GM18517 (cell line): ENCODE measurements at regions not wholly inside any gene's neighbourhood (a gene's known extent, or its start where the extent isn't known, plus 50 kb on each side); places are given as distances from the start of the nearest gene placed in this dataset.

Experiments used
- ATAC-seq: cut with Tn5 transposase; IDR thresholded peaks from one replicate; pipeline ENCODE4 v1.9.1; 2021; ENCODE audit warnings: mild to moderate bottlenecking, moderate library complexity; ENCODE audit not compliant: unreplicated experiment

DNA sequence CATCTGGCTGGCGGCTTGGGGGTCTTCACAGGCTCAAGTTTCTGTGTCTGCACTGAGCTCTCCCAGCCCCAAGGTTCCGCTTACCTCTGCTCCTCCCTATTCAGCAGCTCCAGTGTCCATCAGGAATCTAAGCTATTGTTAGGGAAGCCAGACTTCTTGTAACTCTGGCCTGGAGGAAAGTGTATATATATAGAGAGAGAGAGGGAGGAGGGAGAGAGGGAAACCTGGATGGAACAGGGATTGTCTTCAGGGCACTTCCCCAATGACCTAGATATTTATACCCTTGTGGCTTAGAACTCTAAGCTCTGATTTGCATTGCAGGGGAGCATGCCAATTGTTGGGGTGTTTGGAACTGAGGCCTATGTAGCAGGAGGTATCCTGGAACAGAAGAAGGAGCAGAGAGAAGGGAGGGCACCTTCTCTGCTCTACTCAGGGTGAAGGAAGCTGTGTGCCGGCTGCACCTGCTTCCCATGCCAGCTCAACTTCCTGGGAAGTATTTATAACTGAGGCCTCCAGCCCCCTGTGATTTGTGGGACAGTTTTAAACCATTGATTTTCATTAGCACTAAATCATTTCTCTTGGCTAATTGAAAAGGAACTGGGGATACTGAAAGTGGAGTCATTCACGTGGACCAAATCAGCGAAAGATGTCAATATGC lies 70.9 kb downstream of the NAV1 start:
- ATAC-seq = no peak

DNA sequence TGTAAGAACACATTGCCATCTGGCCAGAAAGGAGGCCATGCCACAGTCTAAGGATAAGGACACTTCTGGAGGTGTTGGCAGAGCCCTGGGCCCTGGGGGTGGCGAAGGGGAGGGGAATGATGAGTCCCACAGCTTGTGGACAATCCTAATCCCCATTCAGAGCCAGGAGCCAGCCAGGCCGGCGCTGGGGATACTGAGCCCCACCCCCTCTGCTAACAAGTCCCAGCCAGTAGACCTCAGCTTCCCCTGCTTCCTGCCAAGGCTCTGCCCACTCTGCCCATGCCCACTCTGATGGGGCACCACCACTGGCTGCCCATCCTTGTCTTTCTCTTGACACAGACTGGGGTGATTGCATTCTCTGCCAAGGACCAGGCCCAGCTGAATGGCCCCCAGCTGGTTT lies 71.9 kb downstream of the NAV1 start:
- no peak for ATAC-seq

DNA sequence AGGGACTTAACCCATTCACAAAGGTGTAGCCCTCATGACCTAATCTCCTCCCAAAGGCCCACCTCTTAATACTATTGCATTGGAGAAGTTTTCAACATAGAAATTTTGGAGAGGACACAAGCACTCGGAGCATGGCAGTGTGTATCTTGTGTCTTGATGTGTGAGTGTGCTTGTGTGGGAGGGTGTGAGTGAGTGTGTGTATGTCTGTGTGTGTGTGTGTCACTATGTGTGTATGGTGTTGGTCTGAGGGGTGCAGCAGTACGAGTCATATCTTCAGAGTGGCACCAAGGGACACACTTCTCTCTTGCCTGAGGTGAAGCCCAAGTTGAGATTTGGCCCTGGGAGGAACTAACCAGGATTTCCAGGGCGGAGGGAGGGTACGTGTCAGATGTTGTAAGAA lies 73.7 kb downstream of the NAV1 start:
- no peak for ATAC-seq

DNA sequence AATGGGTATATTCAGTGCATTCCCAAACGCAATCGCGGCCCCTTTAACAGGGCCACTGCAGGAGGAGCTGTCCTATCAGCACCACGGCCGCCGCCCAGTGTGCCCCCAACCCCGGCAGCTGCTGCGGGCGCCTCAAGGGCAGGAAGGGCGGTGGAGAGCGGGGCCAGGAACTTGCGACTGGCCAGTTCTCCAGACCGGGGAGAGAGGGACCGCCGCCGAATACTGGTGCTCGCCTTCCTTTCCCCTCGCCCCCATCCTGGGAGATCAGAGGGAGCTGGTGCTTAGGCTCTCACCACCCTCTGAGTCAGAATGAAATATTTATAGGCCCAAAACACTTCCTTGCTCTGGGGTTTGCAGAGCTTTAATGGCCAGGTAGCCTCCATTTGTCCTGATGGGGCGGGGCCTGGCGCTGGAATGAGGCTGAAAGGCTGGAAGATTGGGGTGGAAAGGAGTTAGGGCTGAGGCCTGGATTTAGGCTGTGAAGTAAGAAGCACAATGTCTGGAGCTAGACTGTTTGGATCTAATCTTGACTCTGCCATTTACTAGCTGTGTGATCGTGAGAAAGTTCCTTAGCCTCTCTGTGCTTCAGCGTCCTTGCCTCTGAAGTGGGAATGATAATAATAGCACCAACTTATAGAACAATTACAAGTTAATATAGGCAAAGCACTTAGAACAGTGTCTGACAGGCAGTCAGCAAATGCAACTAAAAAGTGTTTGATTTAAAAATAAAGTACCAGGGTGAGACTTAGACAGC lies 75.5 kb downstream of the NAV1 start:
- no peak for ATAC-seq

DNA sequence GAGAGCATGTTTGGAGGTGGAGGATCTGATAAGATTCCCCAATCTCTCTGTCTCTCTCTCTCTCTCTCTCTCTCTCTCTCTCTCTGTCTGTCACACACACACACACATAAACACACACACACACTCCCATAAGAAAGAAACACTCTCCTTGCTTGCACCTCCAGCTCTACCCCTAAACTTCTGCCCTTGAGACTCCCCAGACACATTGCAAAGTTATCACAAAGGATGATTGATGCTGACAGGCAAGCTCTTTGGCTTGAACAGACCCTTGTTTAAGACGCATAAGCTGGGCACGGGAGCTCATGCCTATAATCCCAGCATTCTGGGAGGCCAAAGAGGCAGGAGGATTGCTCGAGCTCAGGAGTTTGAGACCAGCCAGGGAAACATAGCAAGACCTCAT lies 78.2 kb downstream of the NAV1 start:
- ATAC-seq = no peak

DNA sequence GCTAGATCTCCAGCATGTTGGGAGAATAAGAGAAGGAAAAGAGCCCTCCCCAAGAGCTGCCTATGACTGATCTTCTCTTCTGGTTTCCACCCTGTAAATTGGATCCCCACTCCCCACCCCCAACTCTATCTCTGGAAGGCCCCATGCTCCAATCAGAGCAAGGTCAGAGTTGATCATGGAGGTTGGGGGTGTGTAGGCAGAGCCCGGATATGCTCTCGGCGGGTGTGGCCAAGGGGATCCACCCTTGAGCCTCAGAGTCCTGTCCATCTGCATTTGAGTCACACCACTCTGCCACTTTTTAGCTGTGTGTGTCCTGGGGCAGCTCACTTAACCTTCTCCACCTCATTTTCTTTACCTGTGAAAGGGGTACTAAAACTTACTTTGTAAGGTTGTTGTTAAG lies 79.5 kb downstream of the NAV1 start:
- no peak for ATAC-seq

DNA sequence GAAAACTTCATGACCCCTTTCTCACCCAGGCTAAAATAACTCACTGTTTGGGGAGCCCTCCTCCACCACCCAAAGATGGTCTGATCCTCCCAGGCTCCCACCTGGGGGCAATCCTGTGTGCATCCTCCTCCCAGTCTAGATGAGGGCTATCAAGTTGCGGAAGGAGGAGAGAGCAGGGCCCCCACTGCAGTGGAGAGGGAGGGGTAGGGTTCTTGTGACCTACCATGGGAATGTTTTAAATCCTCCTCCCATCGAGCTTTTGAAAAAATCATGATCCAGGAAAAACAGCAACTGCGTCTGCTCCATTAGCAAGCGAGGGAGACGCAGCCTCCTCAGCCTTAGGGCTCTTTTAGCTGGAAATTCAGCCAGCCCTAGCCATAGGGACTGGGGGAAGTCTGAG lies 80.0 kb downstream of the NAV1 start:
- no peak for ATAC-seq

DNA sequence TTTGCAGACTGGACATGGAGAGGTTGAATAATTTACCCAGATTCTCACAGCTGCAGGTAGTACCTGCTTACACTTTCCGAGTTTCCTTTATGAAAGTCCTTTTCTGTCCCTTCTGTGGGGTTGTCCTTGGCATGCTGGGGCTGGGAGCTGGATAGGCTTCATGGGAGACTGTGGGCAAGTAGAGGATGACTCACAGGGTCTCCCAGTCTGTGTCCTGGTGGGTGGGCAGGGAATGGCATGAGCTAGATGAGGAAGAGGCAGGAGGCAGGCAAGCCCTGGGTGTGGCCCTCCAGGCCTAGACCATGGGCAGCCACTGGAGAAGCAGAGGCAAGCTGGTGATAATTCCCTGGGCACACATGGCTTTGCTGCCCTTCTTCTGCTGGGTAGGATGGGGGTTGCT lies 80.6 kb downstream of the NAV1 start:
- ATAC-seq = no peak

DNA sequence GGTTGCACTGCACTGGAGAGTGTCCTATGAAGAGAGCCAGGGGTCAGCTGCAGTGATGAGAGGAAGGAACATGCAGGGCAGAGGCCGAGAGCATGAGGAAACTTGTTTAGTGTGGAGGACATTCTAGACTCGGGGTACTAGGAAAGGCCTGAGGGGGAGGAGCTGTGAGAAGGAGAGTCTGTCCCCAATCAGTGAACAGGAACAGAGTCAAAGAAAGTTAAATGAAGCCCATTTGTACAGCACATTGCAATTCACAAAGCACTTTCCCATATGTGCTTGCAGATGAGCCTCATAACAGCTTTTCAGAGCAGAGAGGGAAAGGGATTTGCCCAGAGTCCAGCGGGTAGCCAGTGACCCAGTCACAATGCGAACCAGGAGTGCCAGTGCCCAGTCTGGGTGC lies 83.4 kb downstream of the NAV1 start:
- ATAC-seq = no peak

DNA sequence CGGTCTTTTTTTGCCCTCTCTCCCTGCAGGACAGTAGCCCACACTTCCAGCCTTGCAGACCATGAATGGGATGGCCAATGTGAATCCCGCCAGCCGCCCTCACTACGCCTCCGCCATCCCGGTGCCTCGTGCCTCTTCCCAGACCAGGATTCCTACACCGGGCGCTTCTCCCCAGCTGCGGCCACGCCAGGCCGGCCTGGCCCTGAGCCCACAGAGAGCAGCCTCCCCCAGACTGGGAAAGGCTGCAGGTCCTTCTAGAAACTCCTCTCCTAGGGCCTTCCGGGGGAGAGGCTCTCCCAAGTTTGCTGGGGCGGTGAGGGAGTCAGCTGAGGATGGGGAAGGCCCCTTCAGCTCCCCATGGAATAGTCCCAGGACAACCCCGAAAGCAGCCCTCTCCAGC lies 83.9 kb downstream of the NAV1 start:
- no peak for ATAC-seq

DNA sequence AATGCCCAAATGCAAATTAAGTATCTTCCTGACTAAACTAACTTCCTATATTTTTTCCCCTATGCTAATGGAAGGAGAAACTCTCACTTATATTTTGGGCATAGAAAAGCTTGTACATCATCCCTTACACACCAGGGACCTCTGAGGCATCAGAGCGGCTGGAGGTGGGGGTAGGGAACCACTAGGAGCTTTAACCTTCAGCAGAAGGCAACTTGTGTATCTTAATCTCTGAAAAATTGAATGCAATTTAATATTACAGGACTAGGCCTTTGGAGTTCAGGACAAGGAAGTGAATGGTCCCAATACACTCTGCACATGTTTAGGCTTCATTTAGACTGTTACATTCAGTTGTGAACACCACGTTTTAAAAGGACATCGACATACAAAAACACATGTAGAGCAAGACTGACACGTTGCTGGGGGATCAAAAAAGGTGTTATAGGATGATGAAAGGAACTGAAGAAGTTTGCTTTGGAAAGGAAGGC lies 85.9 kb downstream of the NAV1 start:
- no peak for ATAC-seq

DNA sequence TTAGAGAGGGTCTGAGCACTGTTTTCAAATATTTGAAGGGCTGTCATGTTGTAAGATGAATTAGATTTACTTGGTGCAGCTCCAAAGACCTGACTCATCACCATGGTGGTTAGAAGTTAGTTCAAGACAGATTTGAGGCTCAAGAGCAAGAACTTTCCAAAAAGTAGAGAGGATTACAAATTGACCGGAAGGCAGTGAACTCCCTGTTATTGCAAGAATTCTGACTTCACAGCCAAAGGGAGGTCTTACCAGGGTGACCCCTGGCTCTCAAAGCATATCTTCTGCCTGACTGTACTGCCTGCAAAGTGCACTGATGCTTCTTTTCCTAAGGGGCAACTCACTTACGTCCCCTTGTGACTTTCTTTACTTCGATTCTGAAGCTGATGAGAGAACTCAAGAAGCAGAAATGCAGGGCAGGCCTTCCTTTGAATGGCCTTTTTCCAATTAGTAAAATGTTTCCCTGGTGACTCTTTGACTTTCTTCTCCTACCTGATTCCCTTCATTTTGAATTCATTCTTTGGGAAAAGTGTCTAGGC lies 86.4 kb downstream of the NAV1 start:
- no peak for ATAC-seq

DNA sequence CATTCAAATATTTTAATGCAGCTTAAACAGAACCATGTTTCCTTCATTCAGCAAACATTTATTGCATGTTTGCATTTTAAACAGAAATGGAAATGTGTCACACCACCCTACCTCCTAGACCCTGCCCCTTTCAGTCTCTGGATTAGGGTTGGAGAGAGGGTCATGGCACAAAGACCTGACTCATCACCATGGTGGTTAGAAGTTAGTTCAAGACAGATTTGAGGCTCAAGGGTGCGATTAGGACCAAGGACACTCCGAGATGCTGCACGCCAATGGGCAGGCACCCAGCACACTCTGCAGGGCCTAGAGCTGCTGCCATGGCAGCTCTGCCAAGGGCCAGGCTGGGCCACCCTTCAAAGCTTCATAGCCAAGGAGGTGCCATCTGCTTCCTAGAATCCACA lies 86.9 kb downstream of the NAV1 start:
- no peak for ATAC-seq

DNA sequence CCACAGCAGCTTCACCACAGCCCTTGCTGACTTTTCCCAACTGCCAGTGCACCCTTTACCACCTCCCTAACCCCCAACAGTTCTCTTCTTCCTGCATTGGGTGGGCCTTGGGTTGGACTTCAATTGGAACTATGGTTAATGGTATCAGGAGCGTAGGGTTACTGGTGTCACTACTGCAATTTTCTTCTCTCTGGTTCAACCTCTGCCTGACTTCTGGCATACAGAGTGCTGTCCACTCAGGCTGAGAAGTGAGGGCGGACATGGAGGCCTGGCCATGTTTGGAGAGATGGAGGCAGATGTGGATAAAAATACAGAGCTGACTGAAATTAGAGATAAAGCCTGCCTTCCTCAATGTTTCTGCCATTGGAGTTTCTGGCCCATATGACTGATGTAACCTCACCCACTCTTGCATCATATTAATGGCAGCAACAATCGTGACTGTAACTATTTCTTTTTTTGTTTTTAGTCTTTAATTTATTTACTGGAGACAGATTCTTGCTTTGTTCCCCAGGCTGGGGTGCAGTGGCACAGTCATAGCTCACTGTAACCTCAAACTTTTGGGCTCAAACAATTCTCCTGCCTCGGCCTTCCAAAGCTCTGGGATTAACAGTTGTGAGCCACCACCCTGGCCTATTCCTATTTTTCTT lies 87.8 kb downstream of the NAV1 start:
- no peak for ATAC-seq

DNA sequence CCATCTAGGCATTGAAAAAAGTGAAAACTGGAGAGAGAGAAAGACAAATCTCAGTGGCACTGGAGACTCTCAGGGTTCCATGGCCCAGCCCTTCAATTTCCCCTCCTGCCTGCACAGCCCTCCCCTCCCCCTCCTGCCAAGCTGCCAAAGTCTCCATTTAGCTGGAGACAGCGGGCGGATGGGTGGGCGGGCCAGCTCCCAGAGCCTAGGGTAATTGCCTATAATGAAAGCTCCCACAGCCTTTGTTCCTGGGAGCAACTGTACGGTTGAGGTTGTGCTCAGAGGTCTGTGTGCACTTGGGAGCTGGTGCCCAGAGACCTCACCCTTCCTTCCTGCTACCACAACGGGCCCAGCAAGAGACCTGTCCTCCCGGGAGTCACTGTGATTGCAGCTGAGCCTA lies 89.6 kb downstream of the NAV1 start:
- no peak for ATAC-seq

DNA sequence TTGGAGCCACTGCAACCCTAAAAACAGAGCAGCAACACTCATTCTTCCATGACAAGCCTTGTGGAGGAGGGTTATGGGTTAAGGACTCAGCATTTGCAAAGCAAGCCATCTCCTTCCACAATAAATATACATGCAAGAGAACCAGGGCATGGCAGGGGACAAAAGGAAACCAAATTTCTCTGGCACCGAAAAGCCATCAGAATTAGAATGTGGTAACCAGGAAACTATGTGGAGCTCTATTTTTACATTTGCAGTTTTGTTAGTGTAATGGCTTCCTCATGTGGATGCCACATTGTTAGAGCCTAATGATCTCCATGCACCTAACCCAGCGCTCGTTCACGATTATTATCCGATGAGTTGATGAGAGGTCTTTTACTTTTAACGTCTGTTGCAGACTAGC lies 91.7 kb downstream of the NAV1 start:
- no peak for ATAC-seq

DNA sequence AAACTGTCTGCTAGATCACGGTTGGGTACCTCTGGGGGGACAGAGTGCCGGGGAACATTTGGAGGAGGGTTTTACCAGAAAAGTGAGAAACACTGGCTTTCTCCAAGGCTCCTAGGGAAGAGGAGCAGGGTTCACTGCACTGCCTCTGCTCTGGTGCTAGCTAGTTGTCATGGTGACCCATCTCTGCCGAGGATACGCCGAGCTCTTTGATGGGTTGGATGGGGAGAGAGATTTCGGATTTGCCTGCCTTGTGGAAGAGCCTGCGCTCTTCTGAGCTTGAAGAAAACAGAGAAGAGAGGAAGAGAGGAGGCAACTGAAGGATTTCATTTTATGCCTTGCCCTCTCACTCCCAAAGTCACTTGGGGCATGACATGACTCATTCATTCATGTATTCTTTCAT lies 92.1 kb downstream of the NAV1 start:
- no peak for ATAC-seq

DNA sequence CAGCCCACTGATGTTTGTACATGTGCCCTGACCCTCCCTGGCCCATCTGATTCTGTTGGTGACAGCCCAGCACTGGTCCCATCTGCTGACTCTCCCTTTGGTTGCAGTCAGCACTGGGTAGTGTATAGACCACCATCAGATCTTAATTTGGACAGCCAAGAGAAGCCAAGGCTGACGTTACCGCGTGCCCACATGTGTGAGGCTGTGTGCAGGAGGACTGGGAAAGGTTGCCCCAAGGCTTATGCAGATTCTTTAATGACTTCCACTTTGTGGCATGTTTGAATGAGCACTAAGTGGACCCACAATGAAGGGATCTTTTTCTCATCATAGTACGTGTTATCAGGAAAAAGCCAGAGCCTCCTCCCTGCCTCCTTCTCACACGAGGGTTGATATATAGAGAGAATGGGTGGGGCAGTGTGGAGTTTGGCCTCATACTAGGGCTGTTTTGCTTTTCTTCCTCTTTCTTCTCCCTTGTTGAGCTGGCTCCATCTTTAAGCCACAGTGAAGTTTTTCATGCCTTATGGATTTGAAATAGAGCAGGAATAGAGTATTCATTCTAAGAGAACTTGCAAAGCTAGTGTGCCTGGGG lies 93.5 kb downstream of the NAV1 start:
- ATAC-seq = no peak

DNA sequence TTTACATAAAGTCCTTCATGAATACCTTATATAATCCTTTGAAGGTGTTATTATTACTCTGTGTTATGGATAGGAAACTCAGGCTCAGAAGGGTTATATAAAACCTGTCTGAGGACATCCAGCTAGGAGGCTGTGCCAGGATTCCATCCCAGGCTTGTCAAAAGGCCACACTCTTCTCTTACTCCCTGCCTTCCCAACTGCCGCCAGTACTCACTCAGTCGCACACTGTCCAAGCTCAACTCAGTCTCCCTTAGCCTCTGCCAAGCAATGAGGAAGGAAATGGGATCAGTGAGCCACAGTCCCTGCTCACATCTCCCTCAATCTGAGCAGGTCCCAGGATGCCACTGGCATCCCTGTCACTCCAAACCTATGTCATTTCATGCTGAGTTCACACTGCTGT lies 94.4 kb downstream of the NAV1 start:
- no peak for ATAC-seq

DNA sequence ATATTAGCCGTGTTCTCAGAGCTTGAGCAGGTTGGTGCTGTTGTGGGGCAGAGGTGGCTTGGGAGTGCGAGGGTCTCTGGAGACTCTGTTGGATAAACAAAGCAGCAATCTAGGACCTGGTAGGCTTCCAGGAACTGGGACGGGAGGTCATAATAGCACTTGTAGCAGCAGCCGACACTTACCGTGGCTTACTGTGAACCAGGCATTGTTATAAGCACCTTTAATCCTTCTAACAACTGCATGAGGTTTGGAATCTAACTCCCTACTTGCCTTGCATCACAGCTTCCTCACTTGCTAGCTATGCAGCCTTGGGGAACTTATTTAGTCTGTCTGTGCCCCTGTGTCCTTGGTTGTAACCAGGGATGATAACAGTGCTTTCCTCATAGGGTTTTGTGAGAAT lies 94.9 kb downstream of the NAV1 start:
- no peak for ATAC-seq

DNA sequence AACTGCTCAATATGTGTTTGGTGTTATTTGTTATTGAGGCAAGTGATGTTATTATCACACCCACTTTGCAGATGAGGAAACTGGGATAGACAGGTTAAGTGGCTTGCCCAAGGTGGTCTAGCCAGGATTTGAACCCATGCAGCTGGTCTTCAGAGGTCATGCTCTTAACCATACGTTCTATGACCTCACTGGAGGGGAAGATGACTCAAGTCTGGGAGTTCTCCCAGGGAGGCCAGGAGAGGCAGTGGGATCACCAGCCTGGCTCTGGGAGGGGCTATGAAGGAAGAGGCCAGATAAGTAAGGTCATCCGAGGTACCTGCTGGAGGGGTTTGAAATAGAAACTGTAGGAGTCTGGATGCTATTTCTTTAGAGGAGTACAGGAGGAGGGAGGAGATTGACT lies 95.3 kb downstream of the NAV1 start:
- no peak for ATAC-seq

DNA sequence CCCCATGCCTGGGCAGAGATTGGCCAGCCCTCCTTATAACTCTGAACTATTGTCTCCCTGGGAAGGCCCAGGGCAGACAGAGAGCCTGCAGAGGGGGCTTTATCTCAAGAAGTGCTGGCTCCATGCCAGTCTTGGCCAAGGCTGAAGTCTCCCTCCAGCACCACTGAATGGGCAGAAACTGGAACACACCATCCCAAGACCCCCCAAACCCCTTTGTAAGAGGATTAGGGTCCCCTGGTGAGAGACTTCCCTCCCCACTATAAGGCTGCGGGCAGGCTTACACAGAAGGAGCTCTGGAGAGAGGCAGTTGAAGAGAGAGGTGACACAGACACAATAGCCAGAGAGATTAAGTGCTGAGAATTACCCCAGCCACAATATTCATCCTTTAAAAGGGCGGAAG lies 97.2 kb downstream of the NAV1 start:
- no peak for ATAC-seq
